HCT116 (cell line): ENCODE measurements at regions not wholly inside any gene's neighbourhood (a gene's known extent, or its start where the extent isn't known, plus 50 kb on each side); places are given as distances from the start of the nearest gene placed in this dataset.

ENCODE experiments used
- ATAC-seq: fragments of 200-7000 bp; cut with Tn5 transposase; 2 replicates; pipeline ENCODE4 v1.9.1; 2020; ENCODE audit warnings: mild to moderate bottlenecking, moderate library complexity
- BruUV-seq: library from RNA; stranded (reverse); fragments of 400-500 nt; replicated peaks from 2 replicates; lab custom pipeline; 2021; lab: Mats Ljungman, UMichigan
- CTCF ChIA-PET: fragments of 300-600 bp; sonication (Branson Sonifier 250); formaldehyde crosslinking; loops from one replicate; lab custom pipeline; 2021; ENCODE audit warnings: antibody characterized with exemption; lab: Charles Lee
- POLR2A ChIA-PET: fragments of 300-600, 350-600 bp; sonication (Branson Sonifier 250); formaldehyde crosslinking; loops from one replicate; lab custom pipeline; 2021; ENCODE audit warnings: antibody characterized with exemption; lab: Charles Lee
- RAD21 ChIA-PET, 2 experiments: fragments of 300-600 bp; sonication (Branson Sonifier 250); formaldehyde crosslinking; loops; one replicate each; lab custom pipeline; 2023; ENCODE audit warnings: low total read pairs in 2 of 2; ENCODE audit not compliant: uncharacterized antibody in 2 of 2, unreplicated experiment in 2 of 2, low non-redundant PET in 1 of 2; lab: Charles Lee
- DNase-seq: peaks from one replicate; pipeline ENCODE4 v3.0.0-alpha.2; 2010; ENCODE audit warnings: low read depth, low spot score
- H2AFZ ChIP-seq: fragments of 200-600 bp; shearing (Covaris generic), sonication (generic); 2 replicates; pipeline ENCODE4 v1.6.1; 2017; ENCODE audit warnings: low read depth, mixed run types, mixed read lengths, antibody characterized with exemption, low read length; ENCODE audit not compliant: poor library complexity, severe bottlenecking
- H3K27ac ChIP-seq: 2 replicates; pipeline ENCODE4 v1.5.1; 2012; ENCODE audit warnings: low read depth, low read length
- H3K27me3 ChIP-seq: fragments of 200-600 bp; sonication (generic); 2 replicates; pipeline ENCODE4 v1.6.1; 2016; ENCODE audit warnings: mixed run types, low read length, mixed read lengths; ENCODE audit not compliant: insufficient read depth
- H3K36me3 ChIP-seq, 2 experiments: fragments of 200-500 bp in 1 of 2; fragments of 200-600 bp in 1 of 2; sonication (Bioruptor generic) in 1 of 2; sonication (generic) in 1 of 2; 2 replicates each; pipeline versions ENCODE4 v1.5.1 to v1.6.1; 2014 to 2016; ENCODE audit warnings: low read length in 2 of 2, inconsistent platforms in 1 of 2, mixed read lengths in 1 of 2, mixed run types in 1 of 2; ENCODE audit not compliant: insufficient read depth in 2 of 2, control insufficient read depth in 1 of 2
- H3K4me1 ChIP-seq, 2 experiments: fragments of 200-600 bp in 1 of 2; sonication (generic) in 1 of 2; 2 replicates each; pipeline versions ENCODE4 v1.5.1 to v1.6.1; 2012 to 2017; ENCODE audit warnings: low read length in 2 of 2, inconsistent platforms in 1 of 2, mild to moderate bottlenecking in 1 of 2, mixed read lengths in 1 of 2, mixed run types in 1 of 2, moderate library complexity in 1 of 2; ENCODE audit not compliant: insufficient read depth in 2 of 2, control insufficient read depth in 1 of 2
- H3K4me2 ChIP-seq: fragments of 200-600 bp; sonication (generic); 2 replicates; pipeline ENCODE4 v1.6.1; 2017; ENCODE audit warnings: mixed run types, low read length, mixed read lengths
- H3K4me3 ChIP-seq, 2 experiments: fragments of 200-600 bp in 1 of 2; sonication (generic) in 1 of 2; replicated peaks in 1 of 2; 2 replicates each; pipeline ENCODE4 v1.5.1; 2011 to 2016; ENCODE audit warnings: low read length in 2 of 2, control low read depth in 1 of 2, low read depth in 1 of 2, mild to moderate bottlenecking in 1 of 2, mixed read lengths in 1 of 2, mixed run types in 1 of 2
- H3K79me2 ChIP-seq: fragments of 200-600 bp; sonication (generic); 2 replicates; pipeline ENCODE4 v1.6.1; 2017; ENCODE audit warnings: mild to moderate bottlenecking, mixed run types, low read length, moderate library complexity, mixed read lengths; ENCODE audit not compliant: insufficient read depth
- H3K9ac ChIP-seq: fragments of 200-600 bp; sonication (generic); 2 replicates; pipeline ENCODE4 v1.6.1; 2016; ENCODE audit warnings: low read length, mixed read lengths
- H3K9me2 ChIP-seq: fragments of 200-600 bp; sonication (generic), shearing (Covaris generic); 2 replicates; pipeline ENCODE4 v1.6.1; 2017; ENCODE audit warnings: mixed run types, mild to moderate bottlenecking, moderate library complexity; ENCODE audit not compliant: insufficient read depth
- H3K9me3 ChIP-seq, 2 experiments: fragments of 200-500 bp in 1 of 2; fragments of 200-600 bp in 1 of 2; sonication (Bioruptor generic) in 1 of 2; sonication (generic) in 1 of 2; 2 replicates each; pipeline ENCODE4 v1.6.1; 2014 to 2017; ENCODE audit warnings: low read length in 2 of 2, mixed read lengths in 2 of 2, inconsistent platforms in 1 of 2, low read depth in 1 of 2, mild to moderate bottlenecking in 1 of 2, mixed run types in 1 of 2, moderate library complexity in 1 of 2; ENCODE audit not compliant: control insufficient read depth in 1 of 2, insufficient read depth in 1 of 2
- H4K20me1 ChIP-seq: fragments of 200-600 bp; sonication (generic), shearing (Covaris generic); 2 replicates; pipeline ENCODE4 v1.6.1; 2017; ENCODE audit warnings: mixed run types, mild to moderate bottlenecking, moderate library complexity; ENCODE audit not compliant: insufficient read depth
- ELF1 ChIP-seq: IDR thresholded peaks from 2 replicates; pipeline ENCODE4 v1.6.1; 2012; ENCODE audit warnings: low read depth, borderline replicate concordance
- EZH2 ChIP-seq: fragments of 200-600 bp; sonication (generic); IDR thresholded peaks from 2 replicates; pipeline ENCODE4 v1.6.1; 2017; ENCODE audit warnings: antibody characterized with exemption, mixed run types
- EZH2phosphoT487 ChIP-seq: fragments of 200-600 bp; IDR thresholded peaks from 2 replicates; pipeline ENCODE4 v1.6.1; 2018; ENCODE audit warnings: antibody characterized with exemption, borderline replicate concordance
- FOSL1 ChIP-seq: IDR thresholded peaks from 2 replicates; pipeline ENCODE4 v1.6.1; 2012; ENCODE audit warnings: low read depth
- JUND ChIP-seq: IDR thresholded peaks from 2 replicates; pipeline ENCODE4 v1.6.1; 2012
- POLR2AphosphoS5 ChIP-seq: IDR thresholded peaks from 2 replicates; pipeline ENCODE4 v1.6.1; 2011; ENCODE audit warnings: mild to moderate bottlenecking, low read depth, low read length, moderate library complexity
- SP1 ChIP-seq: IDR thresholded peaks from 2 replicates; pipeline ENCODE4 v1.6.1; 2012; ENCODE audit warnings: low read depth
- TCF7L2 ChIP-seq: IDR thresholded peaks from 2 replicates; pipeline ENCODE4 v1.7.0; 2011; ENCODE audit warnings: borderline replicate concordance, inconsistent platforms; ENCODE audit not compliant: insufficient read depth, insufficient read length; ENCODE audit errors: extremely low read depth
- ZFX ChIP-seq: fragments of 450-650 bp; IDR thresholded peaks from 2 replicates; pipeline ENCODE4 v1.6.1; 2017
- ZNF274 ChIP-seq: fragments of 200-500 bp; sonication (Bioruptor generic); IDR thresholded peaks from 2 replicates; pipeline ENCODE4 v1.6.1; 2014; ENCODE audit warnings: mild to moderate bottlenecking, low read depth, low read length, inconsistent platforms
- intact Hi-C: fragments of 100-400 bp; cut with micrococcal nuclease; formaldehyde crosslinking; loops from 2 replicates; pipeline ENCODE4 v1.10.0; 2022
- TF ChIP-seq, protein P1 (sequence below): IDR thresholded peaks from 2 replicates; pipeline ENCODE4 v1.6.1; 2011; ENCODE audit warnings: mild to moderate bottlenecking, low read length, moderate library complexity; ENCODE audit not compliant: insufficient replicate concordance; ENCODE audit errors: extremely low read depth

GRCh38 chr12:31835276-31835882 lies 106.6 kb upstream of the AMN1 start:
- POLR2A ChIA-PET: no interaction called here
- Histone ChIP-seq H3K27me3 (no peaks in the 10 kb centered on the region), H3K4me2 (no peak overlapping the region), H3K4me1 (peaks cover 7% of the 10 kb centered on the region in 2 experiments; a peak in 2 of 4 replicates), H3K9me3 (peaks cover 0 to 4% of the 10 kb centered on the region in 2 experiments; a peak in 1 of 4 replicates), H4K20me1 (no peaks in the 10 kb centered on the region), H3K4me3 (no peak overlapping the region), H2AFZ (no peak overlapping the region), H3K9me2 (no peaks in the 10 kb centered on the region), H3K27ac (no peak overlapping the region), H3K79me2 (no peaks in the 10 kb centered on the region), H3K36me3 (no peaks in the 10 kb centered on the region), H3K9ac (no peak overlapping the region)
- ATAC-seq (no peak), DNase-seq (no peak)
- RAD21 ChIA-PET: no interaction called here
- intact Hi-C loops: no loop called here
- CTCF ChIA-PET: no interaction called here
- TF ChIP-seq ELF1: no peak
- peak; percentile 56 for TF ChIP-seq TCF7L2
- no peak for TF ChIP-seq EZH2
- TF ChIP-seq ZFX: no peak
- TF ChIP-seq FOSL1: no peak
- BruUV-seq: no TSS peak

DNA sequence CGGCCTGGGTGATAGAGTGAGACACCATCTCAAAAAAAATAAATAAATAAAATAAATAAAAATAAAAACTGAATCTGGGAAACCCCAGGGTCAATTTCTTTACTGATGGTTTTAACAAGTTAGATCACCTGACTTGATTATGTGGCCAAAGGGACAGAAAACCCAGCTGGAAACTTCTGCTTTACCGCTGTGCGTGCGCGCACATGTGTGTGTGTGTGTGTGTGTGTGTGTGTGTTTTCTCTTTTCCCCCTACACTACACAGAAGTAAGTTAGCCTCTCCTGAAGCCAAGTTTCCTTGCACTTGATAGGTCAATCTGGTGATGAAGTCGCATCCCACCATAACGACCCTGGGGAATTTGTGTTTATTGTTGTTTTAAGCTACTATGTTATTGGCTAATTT lies 105.3 kb upstream of the AMN1 start:
- H2AFZ ChIP-seq: no peak overlapping the region
- no peaks in the 10 kb centered on the region for H3K9me2 ChIP-seq
- H3K4me2 ChIP-seq: no peak overlapping the region
- peaks cover 0 to 4% of the 10 kb centered on the region in 2 experiments; a peak in 1 of 4 replicates for H3K9me3 ChIP-seq
- no peaks in the 10 kb centered on the region for H4K20me1 ChIP-seq
- peaks cover 7% of the 10 kb centered on the region in 2 experiments; a peak in 2 of 4 replicates for H3K4me1 ChIP-seq
- H3K27me3 ChIP-seq: no peaks in the 10 kb centered on the region
- no TSS peak for BruUV-seq
- ChIA-PET CTCF (no interaction called here), POLR2A (no interaction called here), RAD21 (no interaction called here)
- ATAC-seq (no peak), DNase-seq (no peak)
- H3K79me2 ChIP-seq: no peaks in the 10 kb centered on the region
- H3K27ac ChIP-seq: no peak overlapping the region
- intact Hi-C loops: no loop called here
- H3K36me3 ChIP-seq: no peaks in the 10 kb centered on the region
- no peak overlapping the region for H3K4me3 ChIP-seq
- no peak overlapping the region for H3K9ac ChIP-seq
- TF ChIP-seq SP1 (no peak), JUND (no peak), ZNF274 (no peak), EZH2phosphoT487 (no peak), POLR2AphosphoS5 (no peak), ZFX (no peak), ELF1 (no peak)
- TF ChIP-seq, protein P1, sequence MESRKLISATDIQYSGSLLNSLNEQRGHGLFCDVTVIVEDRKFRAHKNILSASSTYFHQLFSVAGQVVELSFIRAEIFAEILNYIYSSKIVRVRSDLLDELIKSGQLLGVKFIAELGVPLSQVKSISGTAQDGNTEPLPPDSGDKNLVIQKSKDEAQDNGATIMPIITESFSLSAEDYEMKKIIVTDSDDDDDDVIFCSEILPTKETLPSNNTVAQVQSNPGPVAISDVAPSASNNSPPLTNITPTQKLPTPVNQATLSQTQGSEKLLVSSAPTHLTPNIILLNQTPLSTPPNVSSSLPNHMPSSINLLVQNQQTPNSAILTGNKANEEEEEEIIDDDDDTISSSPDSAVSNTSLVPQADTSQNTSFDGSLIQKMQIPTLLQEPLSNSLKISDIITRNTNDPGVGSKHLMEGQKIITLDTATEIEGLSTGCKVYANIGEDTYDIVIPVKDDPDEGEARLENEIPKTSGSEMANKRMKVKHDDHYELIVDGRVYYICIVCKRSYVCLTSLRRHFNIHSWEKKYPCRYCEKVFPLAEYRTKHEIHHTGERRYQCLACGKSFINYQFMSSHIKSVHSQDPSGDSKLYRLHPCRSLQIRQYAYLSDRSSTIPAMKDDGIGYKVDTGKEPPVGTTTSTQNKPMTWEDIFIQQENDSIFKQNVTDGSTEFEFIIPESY: no peak
